ENCODE measurements at regions not wholly inside any gene's neighbourhood (a gene's known extent, or its start where the extent isn't known, plus 50 kb on each side); places are given as distances from the start of the nearest gene placed in this dataset.

DNA sequence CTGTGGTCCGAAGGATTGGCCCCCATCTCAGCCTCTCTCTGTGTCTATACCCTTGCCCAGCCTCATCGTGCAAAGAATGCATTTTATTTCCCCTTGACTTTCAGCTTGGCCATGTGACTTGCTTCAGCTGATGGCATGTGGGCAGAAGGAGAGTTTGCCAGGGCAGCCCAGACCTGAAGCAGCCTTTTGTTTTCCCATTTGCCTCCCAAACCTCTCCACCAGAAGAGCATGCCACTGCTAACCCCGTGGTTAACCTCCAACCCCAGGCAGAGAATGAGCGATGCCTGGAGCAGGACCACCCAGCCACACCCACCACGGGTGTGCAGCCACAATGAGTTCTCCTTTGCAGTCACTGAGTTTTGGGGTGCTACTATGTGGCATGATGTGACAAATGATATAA lies 136.4 kb downstream of the SETD4 start:
- Histone ChIP-seq H3K9ac (no peak overlapping the region), H3K4me2 (no peak overlapping the region), H3K36me3 (no peaks in the 10 kb centered on the region), H3K4me3 (no peak overlapping the region), H3K9me3 (no peaks in the 10 kb centered on the region), H4K20me1 (no peaks in the 10 kb centered on the region), H3K27me3 (no peaks in the 10 kb centered on the region), H3K27ac (no peak overlapping the region), H3K4me1 (no peaks in the 10 kb centered on the region)
- no peak for TF ChIP-seq Cebpa-rat (IDR thresholded peaks at IDR 0.05)

DNA sequence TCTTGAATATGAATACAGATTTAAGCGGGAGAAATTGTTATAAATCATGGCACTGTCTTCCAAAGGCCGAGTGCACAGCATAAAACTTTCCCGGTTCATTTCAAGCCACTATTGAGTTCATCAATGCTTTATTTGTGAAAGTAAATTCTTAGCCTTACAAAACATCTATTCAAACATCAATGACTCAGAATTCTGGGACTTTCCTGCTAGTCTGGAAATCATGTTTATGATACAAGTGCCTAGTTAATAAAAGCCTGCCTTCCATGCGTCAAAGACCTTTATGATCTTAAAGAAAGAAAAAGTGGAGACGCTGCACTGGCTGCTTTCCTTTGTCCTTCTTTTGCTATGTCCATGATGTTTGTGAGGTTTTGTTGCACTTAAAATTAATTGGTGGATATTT lies 137.7 kb downstream of the SETD4 start:
- Histone ChIP-seq H3K4me3 (no peak overlapping the region), H4K20me1 (no peaks in the 10 kb centered on the region), H3K27ac (no peak overlapping the region), H3K4me1 (no peaks in the 10 kb centered on the region), H3K9ac (no peak overlapping the region), H3K36me3 (no peaks in the 10 kb centered on the region), H3K4me2 (no peak overlapping the region), H3K9me3 (no peaks in the 10 kb centered on the region), H3K27me3 (no peaks in the 10 kb centered on the region)
- no peak for TF ChIP-seq Cebpa-rat (IDR thresholded peaks at IDR 0.05)

DNA sequence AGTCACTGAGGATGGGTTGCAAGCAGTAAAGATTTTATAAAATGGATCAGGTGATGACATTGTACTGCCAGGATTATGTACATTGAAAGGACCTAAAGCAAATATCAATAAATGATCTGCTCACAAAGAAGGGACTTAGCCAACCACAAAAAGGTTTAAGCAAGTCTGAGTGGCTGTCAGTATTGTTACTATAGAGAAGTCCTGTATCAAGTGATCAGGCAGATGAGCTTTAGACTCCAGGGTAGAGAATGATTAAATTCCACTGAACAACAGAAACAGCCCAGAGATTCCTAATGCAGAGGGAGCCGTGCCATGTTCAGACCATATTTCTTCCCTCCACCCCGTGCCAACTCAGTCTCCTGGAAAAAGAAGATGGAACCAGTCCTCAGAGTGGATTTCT lies 138.9 kb downstream of the SETD4 start:
- Histone ChIP-seq H3K4me3 (no peak overlapping the region), H3K4me2 (no peak overlapping the region), H3K9me3 (no peaks in the 10 kb centered on the region), H3K9ac (no peak overlapping the region), H3K27ac (no peak overlapping the region), H3K36me3 (no peaks in the 10 kb centered on the region), H3K27me3 (no peaks in the 10 kb centered on the region), H4K20me1 (no peaks in the 10 kb centered on the region), H3K4me1 (no peaks in the 10 kb centered on the region)
- no peak for TF ChIP-seq Cebpa-rat (IDR thresholded peaks at IDR 0.05)

DNA sequence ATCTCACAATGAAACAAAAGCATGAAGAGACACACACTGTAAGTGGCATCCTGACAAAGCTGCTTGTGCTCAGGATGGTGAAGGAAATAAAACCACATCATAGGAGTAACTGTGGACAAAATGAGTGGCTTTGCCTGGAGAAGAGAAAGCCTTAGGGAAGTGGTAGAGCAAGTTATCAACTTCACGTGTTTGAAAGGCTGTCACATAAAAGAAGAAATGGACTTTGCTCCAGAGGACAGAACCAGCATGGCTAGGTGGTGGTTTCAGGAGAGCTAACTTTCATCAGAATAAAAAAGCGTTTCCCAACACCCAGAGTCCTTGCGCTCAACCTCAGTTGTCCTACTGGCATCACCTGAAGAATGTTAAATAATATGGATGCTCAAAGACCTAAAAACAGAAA lies 139.9 kb downstream of the SETD4 start:
- H3K9me3 ChIP-seq, result 0 out of 2 replicates have a peak, but pooled peaks cover 3% of the 10 kb centered on the region
- no peak overlapping the region for H3K4me2 ChIP-seq
- no peaks in the 10 kb centered on the region for H3K36me3 ChIP-seq
- no peak overlapping the region for H3K9ac ChIP-seq
- H3K27me3 ChIP-seq, result no peaks in the 10 kb centered on the region
- no peak overlapping the region for H3K4me3 ChIP-seq
- no peaks in the 10 kb centered on the region for H3K4me1 ChIP-seq
- H4K20me1 ChIP-seq, result no peaks in the 10 kb centered on the region
- H3K27ac ChIP-seq, result no peak overlapping the region
- TF ChIP-seq Cebpa-rat (IDR thresholded peaks at IDR 0.05), result no peak

DNA sequence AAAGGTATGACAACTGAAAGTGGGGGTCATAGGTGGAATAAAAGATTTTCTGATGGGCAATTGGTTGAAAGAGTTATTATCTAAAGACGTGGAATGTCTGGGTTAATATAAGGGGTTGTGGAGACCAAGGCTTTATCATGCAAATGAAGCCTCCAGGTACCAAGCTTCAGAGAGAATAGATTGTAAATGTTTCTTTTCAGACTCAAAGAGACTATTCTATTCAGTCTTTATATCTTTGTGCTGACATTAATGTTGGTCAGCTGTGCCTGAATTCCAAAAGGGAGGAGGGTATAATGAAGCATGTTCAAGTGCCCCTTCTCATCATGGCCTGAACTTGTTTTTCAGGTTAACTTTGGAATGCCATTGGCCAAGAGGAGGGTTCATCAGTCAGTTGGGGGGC lies 145.3 kb downstream of the SETD4 start:
- Histone ChIP-seq H3K36me3 (no peaks in the 10 kb centered on the region), H3K4me3 (no peak overlapping the region), H3K27me3 (no peaks in the 10 kb centered on the region), H3K9ac (no peak overlapping the region), H3K4me2 (no peak overlapping the region), H3K4me1 (no peaks in the 10 kb centered on the region), H4K20me1 (no peaks in the 10 kb centered on the region), H3K27ac (no peak overlapping the region), H3K9me3 (0 out of 2 replicates have a peak, but pooled peaks cover 10% of the 10 kb centered on the region)
- no peak for TF ChIP-seq Cebpa-rat (IDR thresholded peaks at IDR 0.05)

DNA sequence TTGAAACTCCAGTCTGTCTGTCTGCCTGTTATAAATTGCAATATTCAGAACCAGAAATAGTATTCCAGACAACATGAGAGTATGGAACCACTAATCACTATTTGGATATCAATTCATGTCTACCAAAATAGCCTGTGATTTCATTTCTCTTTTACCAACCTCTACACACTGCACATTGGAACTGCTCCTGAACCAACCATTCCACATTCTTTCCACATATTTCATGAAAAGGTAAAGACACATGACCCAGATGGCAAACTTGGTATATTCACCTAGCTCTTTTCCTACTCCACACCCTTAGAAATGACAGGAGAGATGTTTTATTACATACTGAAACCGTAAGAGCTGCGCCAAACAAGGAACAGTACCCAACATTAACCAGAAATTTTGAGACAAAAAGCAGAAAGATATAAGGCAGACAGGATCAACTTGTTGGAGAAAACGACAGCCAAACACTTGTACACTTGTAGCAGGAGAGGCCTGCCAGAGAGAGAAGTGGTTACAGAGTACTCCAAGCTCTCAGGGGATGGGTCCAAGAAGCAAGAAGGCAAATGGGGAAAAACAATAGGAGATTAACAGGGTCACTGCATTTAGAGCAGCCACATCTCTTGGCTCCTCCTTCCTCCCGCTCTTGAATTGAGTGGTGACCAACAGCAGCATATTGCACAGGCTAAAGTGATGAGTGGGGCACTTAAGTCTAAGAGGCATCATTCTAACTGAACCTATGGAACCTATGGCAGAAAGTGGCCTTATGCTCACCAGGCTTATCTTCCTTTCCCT lies 148.7 kb downstream of the SETD4 start:
- no peak overlapping the region for H3K4me3 ChIP-seq
- H3K9me3 ChIP-seq, result 0 out of 2 replicates have a peak, but pooled peaks cover 10% of the 10 kb centered on the region
- H3K36me3 ChIP-seq, result no peaks in the 10 kb centered on the region
- no peak for TF ChIP-seq Cebpa-rat (IDR thresholded peaks at IDR 0.05)
- H3K9ac ChIP-seq, result no peak overlapping the region
- H4K20me1 ChIP-seq, result no peaks in the 10 kb centered on the region
- no peaks in the 10 kb centered on the region for H3K27me3 ChIP-seq
- H3K4me1 ChIP-seq, result no peaks in the 10 kb centered on the region
- H3K4me2 ChIP-seq, result no peak overlapping the region
- H3K27ac ChIP-seq, result no peak overlapping the region

DNA sequence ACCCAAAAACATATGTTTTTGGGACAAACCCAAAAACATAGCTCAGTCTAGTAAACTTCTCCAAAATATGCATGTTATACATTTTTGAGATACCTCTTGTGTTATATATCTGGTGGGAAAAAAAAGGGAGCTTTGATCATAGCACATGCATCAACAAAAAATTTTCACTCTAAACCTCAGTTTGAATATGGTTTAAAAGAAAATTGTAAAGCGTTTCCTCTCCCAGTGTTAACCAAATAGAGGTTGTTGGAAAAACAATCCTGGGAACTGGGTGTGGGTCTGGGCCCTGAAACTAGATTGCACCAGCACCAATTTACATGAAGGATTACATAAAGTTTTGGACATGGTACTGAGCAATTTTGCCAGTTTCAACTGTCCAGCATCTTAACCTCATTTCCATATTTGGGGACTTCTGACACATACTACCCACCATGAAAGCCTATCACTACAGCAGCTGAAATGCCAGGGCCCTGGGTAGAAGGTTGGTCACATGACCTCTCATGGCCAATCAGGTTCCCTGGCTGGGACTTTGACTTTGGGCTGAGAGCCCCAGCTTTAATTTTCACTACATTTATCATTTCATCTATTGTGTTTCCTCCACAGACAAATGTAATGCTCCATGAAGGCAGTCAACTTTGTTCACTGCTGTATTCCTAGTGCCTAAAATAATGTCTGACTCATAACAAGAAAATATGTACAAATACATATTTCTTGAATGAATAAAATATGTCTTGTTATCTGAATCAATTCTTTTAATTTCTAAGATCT lies 150.7 kb downstream of the SETD4 start:
- Histone ChIP-seq H3K27ac (no peak overlapping the region), H3K36me3 (no peaks in the 10 kb centered on the region), H3K4me2 (no peak overlapping the region), H4K20me1 (no peaks in the 10 kb centered on the region), H3K4me1 (no peaks in the 10 kb centered on the region), H3K9ac (no peak overlapping the region), H3K27me3 (no peaks in the 10 kb centered on the region), H3K9me3 (no peaks in the 10 kb centered on the region), H3K4me3 (no peak overlapping the region)
- no peak for TF ChIP-seq Cebpa-rat (IDR thresholded peaks at IDR 0.05)

DNA sequence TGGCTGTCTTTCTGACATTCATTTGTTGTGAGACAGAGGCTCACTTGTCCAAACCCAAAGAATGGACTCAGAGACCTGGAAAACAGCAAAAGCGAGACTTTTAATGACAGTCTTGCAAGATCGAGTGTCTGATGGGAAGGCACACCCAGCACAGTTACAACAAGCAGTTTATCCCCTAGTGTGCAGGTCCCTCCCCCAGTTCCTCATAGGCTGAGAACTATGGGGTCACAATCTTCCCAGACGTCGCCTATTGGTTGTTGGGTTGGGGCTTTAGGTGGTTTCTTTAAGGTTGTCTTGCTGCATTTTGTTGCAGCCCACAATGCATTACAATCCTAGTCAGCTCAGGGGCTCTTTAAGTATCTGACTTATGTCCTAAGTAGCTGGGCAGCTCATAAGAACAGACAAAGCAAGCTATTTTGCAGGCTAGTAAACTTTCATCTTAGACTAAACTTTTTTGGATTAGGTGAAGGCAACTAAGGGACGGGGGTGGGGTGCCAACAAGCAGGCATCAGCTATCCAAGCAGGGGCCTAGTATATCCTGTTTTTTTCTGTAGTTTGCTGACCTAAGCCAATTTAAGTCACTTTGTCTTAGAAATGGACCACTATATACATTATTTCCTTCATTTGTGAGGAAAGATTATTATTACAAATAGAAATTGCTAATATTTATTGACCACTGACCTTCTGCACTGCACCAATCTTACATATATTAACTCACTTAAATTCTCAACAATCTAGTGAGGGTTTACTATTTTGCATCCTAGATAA lies 151.8 kb downstream of the SETD4 start:
- Histone ChIP-seq H3K4me3 (no peak overlapping the region), H3K4me2 (no peak overlapping the region), H3K36me3 (no peaks in the 10 kb centered on the region), H3K9me3 (no peaks in the 10 kb centered on the region), H3K4me1 (no peaks in the 10 kb centered on the region), H3K9ac (no peak overlapping the region), H3K27me3 (no peaks in the 10 kb centered on the region), H4K20me1 (no peaks in the 10 kb centered on the region), H3K27ac (no peak overlapping the region)
- no peak for TF ChIP-seq Cebpa-rat (IDR thresholded peaks at IDR 0.05)

DNA sequence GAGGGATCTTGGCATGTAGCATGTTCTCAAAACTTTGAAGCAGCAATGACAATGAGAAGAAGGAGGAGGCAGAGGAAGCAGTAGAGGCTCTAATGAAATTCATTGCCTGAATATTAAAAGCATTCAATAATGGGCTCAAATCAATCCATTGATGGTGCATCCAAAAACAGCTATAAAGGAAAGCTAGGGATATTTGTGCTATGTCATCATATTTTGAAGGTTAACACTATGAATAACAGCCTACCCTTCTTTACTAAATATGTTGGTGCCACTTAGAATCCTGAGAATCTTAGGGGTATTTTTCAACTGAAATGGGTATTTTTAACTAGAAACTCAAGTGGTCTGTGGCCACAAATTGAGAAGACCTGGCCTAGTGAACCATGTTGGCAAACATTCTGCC lies 153.7 kb downstream of the SETD4 start:
- Histone ChIP-seq H4K20me1 (no peaks in the 10 kb centered on the region), H3K4me2 (no peak overlapping the region), H3K9ac (no peak overlapping the region), H3K4me1 (no peaks in the 10 kb centered on the region), H3K4me3 (no peak overlapping the region), H3K36me3 (no peaks in the 10 kb centered on the region), H3K27me3 (no peaks in the 10 kb centered on the region), H3K9me3 (no peaks in the 10 kb centered on the region), H3K27ac (no peak overlapping the region)
- TF ChIP-seq Cebpa-rat (IDR thresholded peaks at IDR 0.05), result no peak

DNA sequence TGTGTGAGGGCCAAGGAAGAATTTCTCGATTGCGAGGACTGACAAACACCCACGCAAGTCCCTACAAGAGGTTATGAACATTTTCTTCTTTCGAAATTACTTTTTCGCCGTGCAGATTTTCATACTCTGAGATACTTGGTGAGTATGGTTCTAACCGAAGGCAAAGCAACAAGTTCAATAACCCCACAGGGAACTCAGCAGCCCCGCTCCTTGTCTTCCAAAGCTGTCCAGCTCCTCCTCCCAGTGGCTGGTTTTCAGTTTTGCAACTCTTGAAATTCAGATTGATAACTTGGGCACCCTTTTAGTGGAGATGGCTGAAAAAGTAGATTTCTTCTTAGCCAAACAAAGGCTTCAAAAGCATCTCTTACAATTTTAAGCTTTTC lies 154.4 kb downstream of the SETD4 start:
- H3K4me1 ChIP-seq, result no peaks in the 10 kb centered on the region
- H3K36me3 ChIP-seq, result no peaks in the 10 kb centered on the region
- no peaks in the 10 kb centered on the region for H3K27me3 ChIP-seq
- no peaks in the 10 kb centered on the region for H3K9me3 ChIP-seq
- H3K4me3 ChIP-seq, result no peak overlapping the region
- no peaks in the 10 kb centered on the region for H4K20me1 ChIP-seq
- TF ChIP-seq Cebpa-rat (IDR thresholded peaks at IDR 0.05), result no peak
- no peak overlapping the region for H3K9ac ChIP-seq
- H3K4me2 ChIP-seq, result no peak overlapping the region
- no peak overlapping the region for H3K27ac ChIP-seq
